Parathyroid adenoma (tissue), 2 donors: ENCODE measurements at regions not wholly inside any gene's neighbourhood (a gene's known extent, or its start where the extent isn't known, plus 50 kb on each side); places are given as distances from the start of the nearest gene placed in this dataset.

ENCODE experiments used
- H2AFZ ChIP-seq: fragments of 300-600 bp; sonication (generic); one replicate; pipeline ENCODE4 v1.7.0; 2017; ENCODE audit warnings: antibody characterized with exemption, mild to moderate bottlenecking
- H3K27ac ChIP-seq: fragments of 300-600 bp; sonication (generic); one replicate; pipeline ENCODE4 v1.7.0; 2017
- H3K27me3 ChIP-seq: fragments of 300-600 bp; sonication (generic); one replicate; pipeline ENCODE4 v1.7.0; 2017; ENCODE audit warnings: low read length; ENCODE audit not compliant: control insufficient read depth, insufficient read depth
- H3K36me3 ChIP-seq: fragments of 300-600 bp; sonication (generic); one replicate; pipeline ENCODE4 v1.7.0; 2017; ENCODE audit warnings: low read length; ENCODE audit not compliant: control insufficient read depth, insufficient read depth
- H3K4me1 ChIP-seq: fragments of 300-600 bp; sonication (generic); one replicate; pipeline ENCODE4 v1.7.0; 2017; ENCODE audit warnings: control low read depth
- H3K4me2 ChIP-seq: fragments of 300-600 bp; sonication (generic); one replicate; pipeline ENCODE4 v1.7.0; 2017; ENCODE audit warnings: low read length
- H3K4me3 ChIP-seq: fragments of 300-600 bp; sonication (generic); one replicate; pipeline ENCODE4 v1.7.0; 2017; ENCODE audit warnings: low read depth, low read length
- H3K79me2 ChIP-seq: fragments of 300-600 bp; sonication (generic); one replicate; pipeline ENCODE4 v1.7.0; 2017; ENCODE audit warnings: control low read depth
- H3K9ac ChIP-seq: fragments of 300-600 bp; sonication (generic); one replicate; pipeline ENCODE4 v1.7.0; 2017; ENCODE audit warnings: mild to moderate bottlenecking
- H3K9me3 ChIP-seq: fragments of 300-600 bp; sonication (generic); one replicate; pipeline ENCODE4 v1.7.0; 2017; ENCODE audit warnings: low read length; ENCODE audit not compliant: control insufficient read depth
- TF ChIP-seq, protein P1 (sequence below): fragments of 300-600 bp; sonication (generic); IDR thresholded peaks from one replicate; pipeline ENCODE4 v1.7.0; 2017; ENCODE audit warnings: antibody characterized with exemption, mild to moderate bottlenecking
- donor health status: primary hyperparathyroidism.

DNA sequence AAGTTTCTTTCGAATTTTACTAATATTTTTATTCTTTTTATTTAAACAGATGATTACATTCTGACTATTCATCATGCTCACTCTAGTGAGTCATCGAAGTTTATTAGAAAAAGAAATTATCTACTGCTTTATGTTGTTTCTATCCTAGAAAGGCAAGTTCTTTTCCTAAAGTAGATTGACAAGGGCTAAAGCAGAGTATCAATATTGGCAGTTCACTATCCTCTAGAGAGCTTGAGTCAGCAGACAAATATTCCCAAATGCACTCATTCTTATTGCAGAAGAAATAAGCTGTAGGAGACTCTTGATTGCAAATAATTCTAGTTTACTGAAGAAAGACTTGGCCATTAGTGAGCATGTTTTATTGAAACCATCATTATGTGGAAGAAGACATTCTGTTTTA, 911.8 kb downstream of the CENPC start:
- Histone ChIP-seq H3K4me2 (no peak overlapping the region), H3K4me3 (no peak overlapping the region), H3K9ac (no peak overlapping the region), H3K27ac (no peak overlapping the region), H3K27me3 (no peaks in the 10 kb centered on the region), H2AFZ (no peak overlapping the region), H3K4me1 (no peaks in the 10 kb centered on the region), H3K79me2 (no peaks in the 10 kb centered on the region), H3K36me3 (no peaks in the 10 kb centered on the region), H3K9me3 (no peaks in the 10 kb centered on the region)
- TF ChIP-seq, protein P1, sequence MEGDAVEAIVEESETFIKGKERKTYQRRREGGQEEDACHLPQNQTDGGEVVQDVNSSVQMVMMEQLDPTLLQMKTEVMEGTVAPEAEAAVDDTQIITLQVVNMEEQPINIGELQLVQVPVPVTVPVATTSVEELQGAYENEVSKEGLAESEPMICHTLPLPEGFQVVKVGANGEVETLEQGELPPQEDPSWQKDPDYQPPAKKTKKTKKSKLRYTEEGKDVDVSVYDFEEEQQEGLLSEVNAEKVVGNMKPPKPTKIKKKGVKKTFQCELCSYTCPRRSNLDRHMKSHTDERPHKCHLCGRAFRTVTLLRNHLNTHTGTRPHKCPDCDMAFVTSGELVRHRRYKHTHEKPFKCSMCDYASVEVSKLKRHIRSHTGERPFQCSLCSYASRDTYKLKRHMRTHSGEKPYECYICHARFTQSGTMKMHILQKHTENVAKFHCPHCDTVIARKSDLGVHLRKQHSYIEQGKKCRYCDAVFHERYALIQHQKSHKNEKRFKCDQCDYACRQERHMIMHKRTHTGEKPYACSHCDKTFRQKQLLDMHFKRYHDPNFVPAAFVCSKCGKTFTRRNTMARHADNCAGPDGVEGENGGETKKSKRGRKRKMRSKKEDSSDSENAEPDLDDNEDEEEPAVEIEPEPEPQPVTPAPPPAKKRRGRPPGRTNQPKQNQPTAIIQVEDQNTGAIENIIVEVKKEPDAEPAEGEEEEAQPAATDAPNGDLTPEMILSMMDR, result no peak

DNA sequence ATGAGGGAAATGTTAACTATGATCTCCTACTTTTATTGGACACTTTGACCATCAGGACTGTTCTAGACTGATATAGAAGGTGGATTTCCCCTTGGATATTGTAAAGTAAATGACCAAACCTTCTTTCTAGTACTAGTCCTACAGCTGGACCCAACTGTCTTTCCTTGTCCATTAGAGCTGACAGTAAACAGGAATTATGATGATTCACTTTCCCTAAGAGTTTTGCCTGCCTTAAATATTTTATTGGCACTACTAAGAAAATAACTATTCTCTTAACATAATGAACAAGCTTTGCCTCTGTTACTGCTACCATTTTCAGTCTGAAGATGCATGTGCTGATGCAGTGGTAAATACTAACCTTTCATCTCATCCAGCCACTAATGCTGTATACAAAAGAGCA, 915.4 kb downstream of the CENPC start:
- no peak overlapping the region for H3K9ac ChIP-seq
- no peaks in the 10 kb centered on the region for H3K79me2 ChIP-seq
- H3K4me1 ChIP-seq, result no peaks in the 10 kb centered on the region
- no peaks in the 10 kb centered on the region for H3K27me3 ChIP-seq
- H3K36me3 ChIP-seq, result no peaks in the 10 kb centered on the region
- TF ChIP-seq, protein P1, result no peak
- no peaks in the 10 kb centered on the region for H3K9me3 ChIP-seq
- no peak overlapping the region for H2AFZ ChIP-seq
- no peak overlapping the region for H3K27ac ChIP-seq
- H3K4me2 ChIP-seq, result no peak overlapping the region
- no peak overlapping the region for H3K4me3 ChIP-seq

DNA sequence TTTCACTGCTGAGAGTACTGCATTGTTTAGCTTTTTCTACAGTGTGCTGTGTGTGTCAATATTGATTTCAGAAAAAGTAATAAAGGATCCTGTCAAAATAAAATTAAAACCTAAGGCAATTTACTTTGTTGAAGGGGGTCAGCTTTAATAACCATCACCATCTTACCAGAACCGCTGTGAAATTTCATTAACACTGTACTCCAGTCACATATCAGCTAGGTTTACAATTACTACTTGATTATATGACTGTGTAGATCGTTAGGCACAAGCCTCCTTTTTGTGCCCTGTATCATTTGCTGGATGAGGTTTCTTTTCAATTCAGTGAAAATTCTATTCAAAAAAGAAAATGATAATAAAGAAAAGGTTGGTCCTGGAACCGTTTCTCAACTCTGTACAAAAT, 917.2 kb downstream of the CENPC start:
- TF ChIP-seq, protein P1, result no peak
- Histone ChIP-seq H3K9me3 (no peaks in the 10 kb centered on the region), H3K27me3 (no peaks in the 10 kb centered on the region), H3K4me3 (no peak overlapping the region), H3K9ac (no peak overlapping the region), H3K79me2 (no peaks in the 10 kb centered on the region), H2AFZ (no peak overlapping the region), H3K4me1 (no peaks in the 10 kb centered on the region), H3K36me3 (no peaks in the 10 kb centered on the region), H3K27ac (no peak overlapping the region), H3K4me2 (no peak overlapping the region)

DNA sequence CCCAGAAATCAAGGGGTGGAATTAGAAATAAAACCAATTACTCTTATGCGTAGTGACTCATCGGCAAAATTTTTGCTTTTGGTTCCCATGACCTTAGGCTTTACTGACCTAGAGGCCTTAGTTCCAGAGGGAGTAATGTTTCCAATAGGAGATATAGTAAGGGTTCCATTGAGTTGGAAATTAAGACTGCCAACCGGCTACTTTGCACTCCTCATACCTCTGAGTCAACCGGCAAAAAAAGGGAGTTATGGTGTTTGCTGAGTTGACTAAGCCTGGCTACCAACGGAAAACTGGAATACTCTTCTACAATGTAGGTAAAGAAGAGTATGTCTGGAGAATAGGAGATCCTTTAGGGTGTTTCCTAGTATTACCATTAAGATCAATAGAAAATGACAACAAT, 919.8 kb downstream of the CENPC start:
- Histone ChIP-seq H3K4me3 (no peak overlapping the region), H3K4me2 (no peak overlapping the region)
- TF ChIP-seq, protein P1, result no peak

DNA sequence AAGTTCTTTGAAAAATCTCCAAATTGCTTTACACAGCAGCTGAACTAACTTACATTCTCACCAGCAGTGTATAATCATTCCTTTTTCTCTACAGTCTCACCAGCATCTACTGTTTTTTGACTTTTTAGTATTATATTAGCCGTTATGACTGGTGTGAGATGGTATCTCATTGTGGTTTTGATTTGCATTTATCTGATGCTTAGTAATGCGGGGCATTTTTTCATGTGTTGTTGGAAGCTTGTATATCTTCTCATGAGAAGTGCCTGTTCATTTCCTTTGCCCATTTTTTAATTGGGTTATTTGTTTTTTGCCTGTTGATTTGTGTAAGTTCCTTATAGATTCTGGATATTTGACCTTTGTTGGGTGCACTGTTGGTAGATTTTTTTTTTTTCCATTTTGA, 931.7 kb downstream of the CENPC start:
- no peaks in the 10 kb centered on the region for H3K9me3 ChIP-seq
- no peak overlapping the region for H2AFZ ChIP-seq
- TF ChIP-seq, protein P1, result no peak
- H3K4me3 ChIP-seq, result no peak overlapping the region
- H3K79me2 ChIP-seq, result no peaks in the 10 kb centered on the region
- no peak overlapping the region for H3K4me2 ChIP-seq
- H3K9ac ChIP-seq, result no peak overlapping the region
- no peaks in the 10 kb centered on the region for H3K27me3 ChIP-seq
- H3K36me3 ChIP-seq, result no peaks in the 10 kb centered on the region
- no peak overlapping the region for H3K27ac ChIP-seq
- H3K4me1 ChIP-seq, result no peaks in the 10 kb centered on the region

More for the DNA sequence above, 919.8 kb downstream of the CENPC start:
- Histone ChIP-seq H3K9ac (no peak overlapping the region), H3K9me3 (no peaks in the 10 kb centered on the region), H3K79me2 (no peaks in the 10 kb centered on the region), H3K4me1 (no peaks in the 10 kb centered on the region), H3K27me3 (no peaks in the 10 kb centered on the region), H2AFZ (no peak overlapping the region), H3K27ac (no peak overlapping the region), H3K36me3 (no peaks in the 10 kb centered on the region)
